Subcutaneous abdominal adipose tissue (tissue), 5 donors: ENCODE measurements at regions not wholly inside any gene's neighbourhood (a gene's known extent, or its start where the extent isn't known, plus 50 kb on each side); places are given as distances from the start of the nearest gene placed in this dataset.

Experiments
- H3K27ac ChIP-seq: one replicate; pipeline ENCODE4 v1.7.0; 2013; ENCODE audit warnings: low read depth, mild to moderate bottlenecking, inconsistent platforms, low read length, moderate library complexity
- H3K27me3 ChIP-seq, 5 donors: one replicate each; pipeline ENCODE4 v1.7.0; 2013; ENCODE audit warnings: low read length in 5 of 5, inconsistent platforms in 1 of 5; ENCODE audit not compliant: control insufficient read depth in 5 of 5, insufficient read depth in 4 of 5
- H3K36me3 ChIP-seq, 5 donors: one replicate each; pipeline ENCODE4 v1.7.0; 2013; ENCODE audit warnings: low read length in 5 of 5; ENCODE audit not compliant: control insufficient read depth in 5 of 5, insufficient read depth in 5 of 5
- H3K4me1 ChIP-seq, 5 donors: one replicate each; pipeline ENCODE4 v1.7.0; 2013; ENCODE audit warnings: low read length in 5 of 5, mild to moderate bottlenecking in 3 of 5, moderate library complexity in 1 of 5; ENCODE audit not compliant: control insufficient read depth in 5 of 5, insufficient read depth in 5 of 5
- H3K4me3 ChIP-seq, 5 donors: one replicate each; pipeline ENCODE4 v1.7.0; 2013; ENCODE audit warnings: low read length in 5 of 5, low read depth in 1 of 5
- H3K9ac ChIP-seq, 5 donors: one replicate each; pipeline ENCODE4 v1.7.0; 2013; ENCODE audit warnings: low read length in 5 of 5, mild to moderate bottlenecking in 4 of 5, moderate library complexity in 3 of 5
- H3K9me3 ChIP-seq, 5 donors: one replicate each; pipeline ENCODE4 v1.7.0; 2013; ENCODE audit warnings: low read length in 5 of 5; ENCODE audit not compliant: control insufficient read depth in 5 of 5
- donor health status: healthy.
- donor health status: healthy.
- donor health status: healthy.
- donor health status: healthy.
- donor health status: healthy.

DNA sequence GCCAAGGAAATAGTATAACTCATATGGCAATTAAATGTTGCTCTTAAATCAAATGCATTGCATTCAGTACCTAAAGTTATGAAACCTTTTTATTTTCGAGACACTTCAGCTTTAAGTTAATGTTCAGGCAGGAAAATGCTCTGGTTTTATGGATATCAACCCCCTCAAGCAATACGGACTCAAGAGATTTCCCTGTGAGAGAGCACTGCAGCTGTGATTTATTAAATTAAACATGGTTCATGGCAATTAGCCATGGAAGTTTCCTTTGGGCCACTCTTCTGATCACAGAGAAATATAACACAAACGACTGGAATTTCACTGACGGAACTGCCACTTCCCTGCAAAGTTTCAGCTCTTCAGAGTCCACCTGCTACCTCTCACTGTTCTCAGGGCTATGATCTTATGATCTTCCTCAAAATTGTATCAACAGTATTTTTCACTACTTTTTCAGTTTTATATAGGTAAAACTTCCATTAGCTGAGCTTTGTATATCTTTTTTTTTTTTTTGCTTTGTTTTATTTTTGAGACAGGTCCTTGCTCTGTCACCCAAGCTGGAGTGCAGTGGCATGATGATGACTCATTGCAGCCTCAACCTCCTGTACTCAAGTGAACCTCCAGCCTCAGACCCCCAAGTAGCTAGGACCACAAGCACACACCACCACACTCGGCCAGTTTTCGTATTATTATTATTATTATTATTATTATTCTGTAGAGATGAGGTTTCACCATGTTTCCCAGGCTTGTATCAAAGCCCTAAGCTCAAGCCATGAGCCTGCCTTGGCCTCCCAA lies 923.1 kb upstream of the TMPRSS15 start:
- Histone ChIP-seq H3K4me1 (peaks cover 0 to 3% (median 0%) of the 10 kb centered on the region in 5 donors), H3K36me3 (no peaks in the 10 kb centered on the region), H3K27ac (no peak overlapping the region), H3K9me3 (no peaks in the 10 kb centered on the region), H3K27me3 (no peaks in the 10 kb centered on the region), H3K9ac (no peak overlapping the region), H3K4me3 (no peak overlapping the region)

DNA sequence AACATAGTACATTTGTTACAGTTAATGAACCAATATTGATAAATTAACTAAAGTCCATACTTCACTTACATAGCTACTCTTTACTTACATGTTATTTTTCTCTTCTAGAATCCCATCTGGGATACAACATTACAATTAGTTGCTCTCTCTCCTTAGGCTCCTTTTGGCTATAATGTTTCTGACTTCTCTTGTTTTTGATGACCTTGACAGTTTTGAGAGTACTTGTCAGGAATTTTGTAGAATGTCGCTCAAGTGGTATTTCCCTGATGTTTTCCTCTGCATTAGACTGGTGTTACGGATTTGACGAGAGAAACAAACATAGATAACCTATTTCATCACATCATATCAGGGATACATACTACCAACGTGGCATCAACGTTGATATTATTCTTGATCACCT lies 925.4 kb upstream of the TMPRSS15 start:
- no peaks in the 10 kb centered on the region for H3K36me3 ChIP-seq
- H3K4me1 ChIP-seq = peaks cover 0 to 3% (median 0%) of the 10 kb centered on the region in 5 donors
- H3K4me3 ChIP-seq = no peak overlapping the region
- no peak overlapping the region for H3K9ac ChIP-seq
- H3K27ac ChIP-seq = no peak overlapping the region
- H3K27me3 ChIP-seq = no peaks in the 10 kb centered on the region
- H3K9me3 ChIP-seq = peaks cover 0 to 4% (median 0%) of the 10 kb centered on the region in 5 donors

DNA sequence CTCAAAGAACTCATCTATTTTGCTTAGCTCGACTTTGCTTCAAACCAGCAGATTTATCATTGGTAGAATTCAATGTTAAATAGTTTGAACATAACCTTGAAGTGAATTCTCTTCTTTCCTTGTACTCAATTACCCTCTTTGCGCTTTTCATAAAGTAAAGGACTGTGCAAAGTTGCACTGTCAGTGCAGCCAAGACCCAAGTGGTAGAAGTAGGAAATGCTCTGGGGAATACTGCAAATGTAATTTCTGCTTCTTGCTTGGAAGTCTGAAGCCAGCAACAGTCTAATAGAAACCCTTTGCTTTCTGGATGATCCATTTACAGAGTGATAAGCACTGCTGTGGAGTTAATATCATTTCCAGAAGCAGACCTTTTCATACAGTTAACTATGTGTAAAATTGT lies 936.7 kb upstream of the TMPRSS15 start:
- H3K4me3 ChIP-seq = no peak overlapping the region
- no peaks in the 10 kb centered on the region for H3K9me3 ChIP-seq
- H3K27me3 ChIP-seq = no peaks in the 10 kb centered on the region
- no peaks in the 10 kb centered on the region for H3K36me3 ChIP-seq
- no peak overlapping the region for H3K27ac ChIP-seq
- no peak overlapping the region for H3K9ac ChIP-seq
- no peaks in the 10 kb centered on the region for H3K4me1 ChIP-seq

DNA sequence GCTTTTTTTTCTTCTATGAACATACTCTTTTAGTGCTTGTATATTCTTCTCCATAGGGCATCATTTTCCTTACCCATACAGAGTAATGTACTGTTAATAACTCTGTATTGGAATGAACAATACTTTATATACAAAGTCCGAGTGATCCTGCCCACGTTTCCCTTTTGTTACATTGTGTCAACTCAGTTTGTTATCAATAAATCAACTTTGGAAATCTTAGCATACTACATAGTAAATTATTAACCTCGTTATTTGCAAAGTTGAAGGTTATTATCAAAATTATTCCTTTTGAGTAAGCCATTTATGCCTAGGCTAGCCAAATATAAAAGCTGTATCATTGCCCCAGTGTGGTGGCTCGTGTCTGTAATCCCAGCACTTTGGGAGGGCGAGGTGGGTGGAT lies 937.4 kb upstream of the TMPRSS15 start:
- Histone ChIP-seq H3K27ac (no peak overlapping the region), H3K9me3 (no peaks in the 10 kb centered on the region), H3K4me1 (no peaks in the 10 kb centered on the region), H3K4me3 (no peak overlapping the region), H3K36me3 (no peaks in the 10 kb centered on the region), H3K9ac (no peak overlapping the region), H3K27me3 (no peaks in the 10 kb centered on the region)

DNA sequence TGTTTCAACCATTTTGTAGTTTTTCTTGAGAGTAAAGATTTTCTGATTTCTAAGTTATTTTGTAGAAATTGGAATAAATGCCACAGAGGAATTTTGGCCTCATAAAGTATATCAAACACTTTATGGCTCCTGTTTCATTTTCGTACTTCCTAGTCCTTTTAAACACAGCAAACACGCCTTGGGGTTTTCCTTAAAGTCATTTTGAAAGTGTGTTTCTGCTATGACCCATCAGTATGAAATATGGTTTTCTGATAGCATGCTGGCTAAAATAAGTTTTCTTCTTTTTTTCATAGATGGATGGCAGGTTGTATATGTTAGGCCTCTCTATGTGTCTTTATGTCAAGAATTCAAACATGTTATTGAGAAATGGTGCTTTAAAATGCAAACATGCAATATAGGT lies 940.1 kb upstream of the TMPRSS15 start:
- Histone ChIP-seq H3K27me3 (no peaks in the 10 kb centered on the region), H3K9me3 (no peaks in the 10 kb centered on the region), H3K9ac (no peak overlapping the region), H3K4me1 (no peaks in the 10 kb centered on the region), H3K4me3 (no peak overlapping the region), H3K27ac (no peak overlapping the region), H3K36me3 (no peaks in the 10 kb centered on the region)

DNA sequence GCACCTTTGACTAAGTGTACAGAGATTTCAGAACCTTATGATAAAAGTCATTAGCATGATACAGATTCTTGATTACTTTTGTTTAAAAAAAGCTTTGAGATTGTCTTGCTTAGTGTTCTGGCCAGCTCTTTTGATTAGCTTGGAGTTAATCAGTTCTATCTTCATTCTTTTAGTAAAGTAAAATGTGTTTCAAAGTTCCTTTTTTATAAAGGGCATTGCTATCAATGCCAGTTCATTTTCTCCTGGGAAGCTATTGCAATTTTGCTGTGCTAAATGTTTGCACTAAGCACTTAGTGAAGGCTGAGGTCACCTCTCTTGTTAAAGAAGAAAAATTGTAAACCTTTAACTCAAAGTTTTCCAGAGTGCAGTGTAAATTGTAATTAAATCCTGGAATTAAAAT lies 946.7 kb upstream of the TMPRSS15 start:
- no peaks in the 10 kb centered on the region for H3K27me3 ChIP-seq
- no peak overlapping the region for H3K4me3 ChIP-seq
- no peak overlapping the region for H3K9ac ChIP-seq
- H3K27ac ChIP-seq = no peak overlapping the region
- no peaks in the 10 kb centered on the region for H3K9me3 ChIP-seq
- peaks cover 0 to 6% (median 0%) of the 10 kb centered on the region in 5 donors for H3K4me1 ChIP-seq
- no peaks in the 10 kb centered on the region for H3K36me3 ChIP-seq

DNA sequence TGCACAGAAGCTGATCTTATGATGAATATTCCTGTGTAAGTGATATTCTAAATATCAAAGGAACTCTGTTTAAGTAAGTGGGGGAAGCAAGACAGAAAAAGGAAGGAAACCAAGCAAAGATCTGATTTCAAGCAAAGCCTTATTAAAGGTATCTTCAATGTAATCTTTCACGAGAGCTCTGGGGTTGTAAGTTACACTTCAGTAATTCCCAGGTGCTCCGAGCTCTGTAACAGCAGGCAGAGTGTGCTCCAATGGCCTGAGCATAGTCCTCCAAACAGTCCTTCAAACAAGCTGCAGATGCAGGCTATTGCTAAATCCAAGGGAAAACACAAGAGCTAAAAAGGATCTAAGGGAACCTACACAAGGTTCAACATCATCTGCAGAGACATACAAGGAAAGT lies 949.7 kb upstream of the TMPRSS15 start:
- no peaks in the 10 kb centered on the region for H3K9me3 ChIP-seq
- no peak overlapping the region for H3K27ac ChIP-seq
- peaks cover 0 to 6% (median 0%) of the 10 kb centered on the region in 5 donors for H3K4me1 ChIP-seq
- no peak overlapping the region for H3K4me3 ChIP-seq
- no peaks in the 10 kb centered on the region for H3K36me3 ChIP-seq
- no peaks in the 10 kb centered on the region for H3K27me3 ChIP-seq
- H3K9ac ChIP-seq = no peak overlapping the region

DNA sequence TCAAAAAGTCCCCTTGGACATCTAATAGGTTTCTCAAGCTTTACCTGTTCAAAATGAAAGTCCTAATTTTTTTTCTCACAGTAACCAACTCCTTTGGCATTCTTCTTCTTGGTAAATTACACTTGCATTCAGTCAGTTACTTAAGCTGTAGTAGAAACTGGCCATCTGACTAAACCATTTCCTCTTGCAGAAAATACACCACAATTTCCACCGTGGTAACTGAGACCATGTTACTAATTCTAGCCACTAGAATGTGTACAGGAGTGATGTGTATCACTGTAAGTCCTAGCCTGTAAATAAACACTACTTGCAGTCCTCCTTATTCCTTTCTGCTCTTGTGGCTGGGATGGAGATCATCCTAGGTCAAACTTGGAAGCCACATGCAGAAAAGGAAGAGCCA lies 965.4 kb upstream of the TMPRSS15 start:
- no peak overlapping the region for H3K9ac ChIP-seq
- no peak overlapping the region for H3K4me3 ChIP-seq
- no peaks in the 10 kb centered on the region for H3K9me3 ChIP-seq
- H3K27ac ChIP-seq = no peak overlapping the region
- H3K36me3 ChIP-seq = no peaks in the 10 kb centered on the region
- H3K27me3 ChIP-seq = no peaks in the 10 kb centered on the region
- H3K4me1 ChIP-seq = no peaks in the 10 kb centered on the region

DNA sequence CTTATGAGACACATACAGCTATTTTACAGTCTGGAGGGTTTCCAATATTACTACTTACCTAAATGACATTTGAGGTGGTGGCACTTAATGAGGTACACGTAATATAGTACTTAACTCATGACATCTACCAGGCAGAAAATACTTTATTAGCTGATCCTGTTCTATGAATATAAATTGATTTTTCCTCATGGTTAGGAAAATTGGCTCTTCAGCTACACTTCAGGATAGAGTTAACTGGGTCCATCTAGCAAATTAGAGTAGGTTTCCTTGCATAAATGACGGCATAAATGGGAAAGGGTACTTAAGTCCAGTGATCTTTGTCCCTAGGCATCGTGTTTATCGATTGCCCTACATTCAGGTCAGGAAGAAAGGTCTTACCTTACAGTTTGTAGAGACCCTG lies 988.8 kb upstream of the TMPRSS15 start:
- Histone ChIP-seq H3K9ac (no peak overlapping the region), H3K36me3 (no peaks in the 10 kb centered on the region), H3K9me3 (no peaks in the 10 kb centered on the region), H3K4me1 (no peaks in the 10 kb centered on the region), H3K4me3 (no peak overlapping the region), H3K27ac (no peak overlapping the region), H3K27me3 (no peaks in the 10 kb centered on the region)

DNA sequence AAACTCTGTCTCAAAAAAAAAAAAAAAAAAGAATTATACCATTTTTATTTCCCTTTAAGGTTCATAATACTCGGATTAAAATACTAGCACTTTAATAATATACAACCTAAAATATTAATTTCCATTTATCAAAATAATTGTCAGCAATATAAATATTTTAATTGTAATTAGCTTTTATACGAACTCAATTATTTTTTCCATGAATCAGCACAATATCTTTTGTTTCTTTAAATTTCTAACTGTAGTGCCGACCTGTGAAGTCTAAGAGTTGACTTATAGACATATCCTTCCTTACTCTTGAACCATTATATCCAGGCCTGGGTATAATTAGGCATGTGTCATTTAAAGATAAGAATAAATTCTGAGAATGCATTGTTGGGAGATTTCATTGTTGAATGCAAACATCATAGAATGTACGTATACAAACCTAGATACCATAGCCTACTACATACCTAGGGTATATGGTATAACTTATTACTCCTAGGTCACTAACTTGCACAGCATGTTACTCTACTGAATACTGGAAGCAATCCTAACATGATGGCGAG lies 996.7 kb upstream of the TMPRSS15 start:
- H3K4me3 ChIP-seq = no peak overlapping the region
- no peaks in the 10 kb centered on the region for H3K36me3 ChIP-seq
- H3K27me3 ChIP-seq = no peaks in the 10 kb centered on the region
- no peaks in the 10 kb centered on the region for H3K9me3 ChIP-seq
- H3K27ac ChIP-seq = no peak overlapping the region
- no peak overlapping the region for H3K9ac ChIP-seq
- no peaks in the 10 kb centered on the region for H3K4me1 ChIP-seq
